HUES48 (cell line): ENCODE measurements at regions not wholly inside any gene's neighbourhood (a gene's known extent, or its start where the extent isn't known, plus 50 kb on each side); places are given as distances from the start of the nearest gene placed in this dataset.
"Not testable (repeated sequence)": the region's sequence is repeated elsewhere in the genome, so short reads cannot be mapped to it uniquely, and the experiment has no call there.

Source experiments
- H3K27ac ChIP-seq: one replicate; pipeline ENCODE4 v1.7.0; 2013; ENCODE audit warnings: low read depth, low read length, inconsistent platforms
- H3K27me3 ChIP-seq: 2 replicates; pipeline ENCODE4 v1.6.1; 2013; ENCODE audit warnings: mild to moderate bottlenecking, low read length; ENCODE audit not compliant: control insufficient read depth, insufficient read depth
- H3K36me3 ChIP-seq: 2 replicates; pipeline ENCODE4 v1.6.1; 2013; ENCODE audit warnings: low read length; ENCODE audit not compliant: control insufficient read depth, insufficient read depth
- H3K4me1 ChIP-seq: 2 replicates; pipeline ENCODE4 v1.6.1; 2013; ENCODE audit warnings: mild to moderate bottlenecking, low read length; ENCODE audit not compliant: control insufficient read depth, insufficient read depth
- H3K4me3 ChIP-seq: 2 replicates; pipeline ENCODE4 v1.5.1; 2013; ENCODE audit warnings: mild to moderate bottlenecking, low read depth, low read length
- H3K9ac ChIP-seq: 2 replicates; pipeline ENCODE4 v1.6.1; 2013; ENCODE audit warnings: mild to moderate bottlenecking, low read depth, low read length, moderate library complexity
- H3K9me3 ChIP-seq: 2 replicates; pipeline ENCODE4 v1.6.1; 2013; ENCODE audit warnings: low read length; ENCODE audit not compliant: control insufficient read depth, insufficient read depth

- Histone ChIP-seq H3K9me3 (no peaks in the 10 kb centered on the region), H3K27ac (no peak overlapping the region), H3K9ac (no peak overlapping the region), H3K4me3 (no peak overlapping the region), H3K36me3 (no peaks in the 10 kb centered on the region), H3K27me3 (no peaks in the 10 kb centered on the region), H3K4me1 (peaks cover 14% of the 10 kb centered on the region)
These were observed 1013.3 kb downstream of the MAT2B start for GRCh38 chr5:164518741-164519080.

GRCh38 chr5:164532235-164532900 lies 1026.9 kb downstream of the MAT2B start:
- Histone ChIP-seq H3K9me3 (no peaks in the 10 kb centered on the region), H3K4me3 (no peak overlapping the region), H3K27me3 (no peaks in the 10 kb centered on the region), H3K36me3 (no peaks in the 10 kb centered on the region), H3K9ac (no peak overlapping the region), H3K27ac (no peak overlapping the region), H3K4me1 (no peaks in the 10 kb centered on the region)

- not testable (repeated sequence) for H3K4me1 ChIP-seq, H3K9me3 ChIP-seq, H3K36me3 ChIP-seq, H3K4me3 ChIP-seq, H3K27me3 ChIP-seq, H3K27ac ChIP-seq, H3K9ac ChIP-seq
These were observed 1028.0 kb downstream of the MAT2B start for GRCh38 chr5:164533426-164533825.

- H3K9ac ChIP-seq, result no peak overlapping the region
- H3K4me1 ChIP-seq, result no peaks in the 10 kb centered on the region
- H3K27ac ChIP-seq, result no peak overlapping the region
- H3K4me3 ChIP-seq, result no peak overlapping the region
- H3K9me3 ChIP-seq, result no peaks in the 10 kb centered on the region
- H3K27me3 ChIP-seq, result no peaks in the 10 kb centered on the region
- H3K36me3 ChIP-seq, result no peaks in the 10 kb centered on the region
These were observed 1034.8 kb downstream of the MAT2B start for GRCh38 chr5:164540174-164540573.

GRCh38 chr5:164545507-164545906 lies 1040.1 kb downstream of the MAT2B start:
- no peak overlapping the region for H3K4me3 ChIP-seq
- no peaks in the 10 kb centered on the region for H3K36me3 ChIP-seq
- no peak overlapping the region for H3K9ac ChIP-seq
- H3K27ac ChIP-seq, result no peak overlapping the region
- no peaks in the 10 kb centered on the region for H3K4me1 ChIP-seq
- no peaks in the 10 kb centered on the region for H3K9me3 ChIP-seq
- no peaks in the 10 kb centered on the region for H3K27me3 ChIP-seq

- H3K9me3 ChIP-seq, result no peaks in the 10 kb centered on the region
- H3K27ac ChIP-seq, result no peak overlapping the region
- no peak overlapping the region for H3K9ac ChIP-seq
- H3K27me3 ChIP-seq, result no peaks in the 10 kb centered on the region
- no peaks in the 10 kb centered on the region for H3K36me3 ChIP-seq
- H3K4me1 ChIP-seq, result no peaks in the 10 kb centered on the region
- H3K4me3 ChIP-seq, result no peak overlapping the region
These were observed 1048.4 kb downstream of the MAT2B start for GRCh38 chr5:164553851-164554250.

- Histone ChIP-seq H3K9ac (no peak overlapping the region), H3K27me3 (no peaks in the 10 kb centered on the region), H3K36me3 (no peaks in the 10 kb centered on the region), H3K9me3 (no peaks in the 10 kb centered on the region), H3K4me1 (no peaks in the 10 kb centered on the region), H3K27ac (no peak overlapping the region), H3K4me3 (no peak overlapping the region)
These were observed 1050.4 kb downstream of the MAT2B start for GRCh38 chr5:164555809-164556208.

GRCh38 chr5:164560216-164560615 lies 1054.8 kb downstream of the MAT2B start:
- H3K4me1 ChIP-seq, result 0 out of 2 replicates have a peak, but pooled peaks cover 1% of the 10 kb centered on the region
- no peaks in the 10 kb centered on the region for H3K36me3 ChIP-seq
- H3K27ac ChIP-seq, result no peak overlapping the region
- no peaks in the 10 kb centered on the region for H3K9me3 ChIP-seq
- no peak overlapping the region for H3K4me3 ChIP-seq
- no peaks in the 10 kb centered on the region for H3K27me3 ChIP-seq
- H3K9ac ChIP-seq, result no peak overlapping the region

- Histone ChIP-seq H3K36me3 (no peaks in the 10 kb centered on the region), H3K9me3 (no peaks in the 10 kb centered on the region), H3K27ac (no peak overlapping the region), H3K27me3 (no peaks in the 10 kb centered on the region), H3K4me1 (peaks cover 9% of the 10 kb centered on the region), H3K4me3 (no peak overlapping the region), H3K9ac (no peak overlapping the region)
These were observed 1056.8 kb downstream of the MAT2B start for GRCh38 chr5:164561933-164562872.

GRCh38 chr5:164563370-164563769 lies 1058.0 kb downstream of the MAT2B start:
- Histone ChIP-seq H3K9me3 (no peaks in the 10 kb centered on the region), H3K4me1 (peaks cover 9% of the 10 kb centered on the region), H3K36me3 (no peaks in the 10 kb centered on the region), H3K4me3 (no peak overlapping the region), H3K27ac (no peak overlapping the region), H3K27me3 (no peaks in the 10 kb centered on the region), H3K9ac (no peak overlapping the region)

GRCh38 chr5:164573397-164573796 lies 1068.0 kb downstream of the MAT2B start:
- no peak overlapping the region for H3K9ac ChIP-seq
- no peaks in the 10 kb centered on the region for H3K36me3 ChIP-seq
- no peaks in the 10 kb centered on the region for H3K4me1 ChIP-seq
- no peak overlapping the region for H3K27ac ChIP-seq
- H3K9me3 ChIP-seq, result no peaks in the 10 kb centered on the region
- no peak overlapping the region for H3K4me3 ChIP-seq
- no peaks in the 10 kb centered on the region for H3K27me3 ChIP-seq
